ENCODE measurements at regions not wholly inside any gene's neighbourhood (a gene's known extent, or its start where the extent isn't known, plus 50 kb on each side); places are given as distances from the start of the nearest gene placed in this dataset.
"Not testable (repeated sequence)": the region's sequence is repeated elsewhere in the genome, so short reads cannot be mapped to it uniquely, and the experiment has no call there.

- Histone ChIP-seq H3K9me3 (replicated peaks; ENCODE audit: low read length) (no peaks in the 10 kb centered on the region), H3K4me2 (ENCODE audit: low read length) (peak overlapping the region; percentile 22), H3K36me3 (ENCODE audit: insufficient read depth, low read length) (no peaks in the 10 kb centered on the region), H3K27me3 (ENCODE audit: control insufficient read depth, insufficient read depth, low read length) (no peaks in the 10 kb centered on the region), H3K4me3 (ENCODE audit: low read length) (no peak overlapping the region), H3K9ac (ENCODE audit: low read depth, low read length) (no peak overlapping the region), H3K4me1 (ENCODE audit: control insufficient read depth, insufficient read depth, low read length) (peaks cover 14% of the 10 kb centered on the region)
Observed at GRCh38 chr10:21134645-21135022, 237.5 kb upstream of the NEBL start.

GRCh38 chr10:21130683-21131442, 233.8 kb upstream of the NEBL start:
- Histone ChIP-seq H3K4me3 (ENCODE audit: low read length) (no peak overlapping the region), H3K4me2 (ENCODE audit: low read length) (no peak overlapping the region), H3K9me3 (replicated peaks; ENCODE audit: low read length) (no peaks in the 10 kb centered on the region), H3K4me1 (ENCODE audit: control insufficient read depth, insufficient read depth, low read length) (peaks cover 14% of the 10 kb centered on the region), H3K27me3 (ENCODE audit: control insufficient read depth, insufficient read depth, low read length) (no peaks in the 10 kb centered on the region), H3K9ac (ENCODE audit: low read depth, low read length) (no peak overlapping the region), H3K36me3 (ENCODE audit: insufficient read depth, low read length) (no peaks in the 10 kb centered on the region)

- no peak overlapping the region for H3K9ac ChIP-seq (ENCODE audit: low read depth, low read length)
- no peak overlapping the region for H3K4me2 ChIP-seq (ENCODE audit: low read length)
- no peaks in the 10 kb centered on the region for H3K27me3 ChIP-seq (ENCODE audit: control insufficient read depth, insufficient read depth, low read length)
- no peak overlapping the region for H3K4me3 ChIP-seq (ENCODE audit: low read length)
- no peaks in the 10 kb centered on the region for H3K9me3 ChIP-seq (replicated peaks; ENCODE audit: low read length)
- peaks cover 8% of the 10 kb centered on the region for H3K4me1 ChIP-seq (ENCODE audit: control insufficient read depth, insufficient read depth, low read length)
- H3K36me3 ChIP-seq (ENCODE audit: insufficient read depth, low read length), result no peaks in the 10 kb centered on the region
Observed at GRCh38 chr10:21130108-21130507, 233.0 kb upstream of the NEBL start.

GRCh38 chr10:21125471-21126228, 228.5 kb upstream of the NEBL start:
- no peak overlapping the region for H3K9ac ChIP-seq (ENCODE audit: low read depth, low read length)
- no peaks in the 10 kb centered on the region for H3K36me3 ChIP-seq (ENCODE audit: insufficient read depth, low read length)
- H3K9me3 ChIP-seq (replicated peaks; ENCODE audit: low read length), result no peaks in the 10 kb centered on the region
- H3K4me1 ChIP-seq (ENCODE audit: control insufficient read depth, insufficient read depth, low read length), result no peaks in the 10 kb centered on the region
- no peak overlapping the region for H3K4me3 ChIP-seq (ENCODE audit: low read length)
- no peaks in the 10 kb centered on the region for H3K27me3 ChIP-seq (ENCODE audit: control insufficient read depth, insufficient read depth, low read length)
- no peak overlapping the region for H3K4me2 ChIP-seq (ENCODE audit: low read length)

- H3K4me1 ChIP-seq (ENCODE audit: control insufficient read depth, insufficient read depth, low read length), result no peaks in the 10 kb centered on the region
- no peaks in the 10 kb centered on the region for H3K9me3 ChIP-seq (replicated peaks; ENCODE audit: low read length)
- no peaks in the 10 kb centered on the region for H3K27me3 ChIP-seq (ENCODE audit: control insufficient read depth, insufficient read depth, low read length)
- no peak overlapping the region for H3K4me2 ChIP-seq (ENCODE audit: low read length)
- H3K4me3 ChIP-seq (ENCODE audit: low read length), result no peak overlapping the region
- no peak overlapping the region for H3K9ac ChIP-seq (ENCODE audit: low read depth, low read length)
- no peaks in the 10 kb centered on the region for H3K36me3 ChIP-seq (ENCODE audit: insufficient read depth, low read length)
Observed at GRCh38 chr10:21122907-21123306, 225.8 kb upstream of the NEBL start.

- H3K4me1 ChIP-seq (ENCODE audit: control insufficient read depth, insufficient read depth, low read length), result not testable (repeated sequence)
Observed at GRCh38 chr10:21121822-21122221, 224.7 kb upstream of the NEBL start.

GRCh38 chr10:21114683-21115082, 217.6 kb upstream of the NEBL start:
- H3K27me3 ChIP-seq (ENCODE audit: control insufficient read depth, insufficient read depth, low read length), result no peaks in the 10 kb centered on the region
- no peak overlapping the region for H3K9ac ChIP-seq (ENCODE audit: low read depth, low read length)
- no peak overlapping the region for H3K4me2 ChIP-seq (ENCODE audit: low read length)
- H3K36me3 ChIP-seq (ENCODE audit: insufficient read depth, low read length), result no peaks in the 10 kb centered on the region
- H3K4me3 ChIP-seq (ENCODE audit: low read length), result no peak overlapping the region
- no peaks in the 10 kb centered on the region for H3K9me3 ChIP-seq (replicated peaks; ENCODE audit: low read length)
- H3K4me1 ChIP-seq (ENCODE audit: control insufficient read depth, insufficient read depth, low read length), result no peaks in the 10 kb centered on the region

More at GRCh38 chr10:21121822-21122221, 224.7 kb upstream of the NEBL start:
- not testable (repeated sequence) for H3K27me3 ChIP-seq (ENCODE audit: control insufficient read depth, insufficient read depth, low read length); H3K36me3 ChIP-seq (ENCODE audit: insufficient read depth, low read length); H3K4me2 ChIP-seq (ENCODE audit: low read length); H3K4me3 ChIP-seq (ENCODE audit: low read length); H3K9ac ChIP-seq (ENCODE audit: low read depth, low read length); H3K9me3 ChIP-seq (replicated peaks; ENCODE audit: low read length)

- no peaks in the 10 kb centered on the region for H3K9me3 ChIP-seq (replicated peaks; ENCODE audit: low read length)
- H3K4me3 ChIP-seq (ENCODE audit: low read length), result no peak overlapping the region
- no peak overlapping the region for H3K9ac ChIP-seq (ENCODE audit: low read depth, low read length)
- no peaks in the 10 kb centered on the region for H3K4me1 ChIP-seq (ENCODE audit: control insufficient read depth, insufficient read depth, low read length)
- H3K36me3 ChIP-seq (ENCODE audit: insufficient read depth, low read length), result no peaks in the 10 kb centered on the region
- H3K4me2 ChIP-seq (ENCODE audit: low read length), result no peak overlapping the region
- H3K27me3 ChIP-seq (ENCODE audit: control insufficient read depth, insufficient read depth, low read length), result no peaks in the 10 kb centered on the region
Observed at GRCh38 chr10:21110358-21110757, 213.2 kb upstream of the NEBL start.

- H3K36me3 ChIP-seq (ENCODE audit: insufficient read depth, low read length); H3K4me2 ChIP-seq (ENCODE audit: low read length); H3K4me3 ChIP-seq (ENCODE audit: low read length); H3K9me3 ChIP-seq (replicated peaks; ENCODE audit: low read length); H3K27me3 ChIP-seq (ENCODE audit: control insufficient read depth, insufficient read depth, low read length); H3K4me1 ChIP-seq (ENCODE audit: control insufficient read depth, insufficient read depth, low read length); H3K9ac ChIP-seq (ENCODE audit: low read depth, low read length): not testable (repeated sequence)
Observed at GRCh38 chr10:21106931-21107330, 209.8 kb upstream of the NEBL start.

- not testable (repeated sequence) for H3K4me3 ChIP-seq (ENCODE audit: low read length); H3K9me3 ChIP-seq (replicated peaks; ENCODE audit: low read length); H3K9ac ChIP-seq (ENCODE audit: low read depth, low read length); H3K27me3 ChIP-seq (ENCODE audit: control insufficient read depth, insufficient read depth, low read length); H3K4me2 ChIP-seq (ENCODE audit: low read length); H3K36me3 ChIP-seq (ENCODE audit: insufficient read depth, low read length)
- H3K4me1 ChIP-seq (ENCODE audit: control insufficient read depth, insufficient read depth, low read length), result peaks cover 14% of the 10 kb centered on the region
Observed at GRCh38 chr10:21105331-21105730, 208.2 kb upstream of the NEBL start.

- Histone ChIP-seq H3K27me3 (ENCODE audit: control insufficient read depth, insufficient read depth, low read length) (no peaks in the 10 kb centered on the region), H3K9me3 (replicated peaks; ENCODE audit: low read length) (no peaks in the 10 kb centered on the region), H3K4me1 (ENCODE audit: control insufficient read depth, insufficient read depth, low read length) (peaks cover 21% of the 10 kb centered on the region), H3K4me3 (ENCODE audit: low read length) (no peak overlapping the region), H3K9ac (ENCODE audit: low read depth, low read length) (no peak overlapping the region), H3K36me3 (ENCODE audit: insufficient read depth, low read length) (no peaks in the 10 kb centered on the region), H3K4me2 (ENCODE audit: low read length) (peak overlapping the region; percentile 48)
Observed at GRCh38 chr10:21100871-21101514, 203.9 kb upstream of the NEBL start.
